HG02759 (cell line): ENCODE measurements at regions not wholly inside any gene's neighbourhood (a gene's known extent, or its start where the extent isn't known, plus 50 kb on each side); places are given as distances from the start of the nearest gene placed in this dataset.

ENCODE experiments used
- ATAC-seq: cut with Tn5 transposase; IDR thresholded peaks from one replicate; pipeline ENCODE4 v1.9.1; 2021; ENCODE audit warnings: mild to moderate bottlenecking, moderate library complexity; ENCODE audit not compliant: unreplicated experiment

- no peak for ATAC-seq
Observed at GRCh38 chr6:4311976-4312860, 176.8 kb upstream of the ECI2 start.

- no peak for ATAC-seq
Observed at GRCh38 chr6:4309540-4309939, 174.2 kb upstream of the ECI2 start.

- no peak for ATAC-seq
Observed at GRCh38 chr6:4308364-4308763, 173.0 kb upstream of the ECI2 start.

- no peak for ATAC-seq
Observed at GRCh38 chr6:4304927-4305455, 169.6 kb upstream of the ECI2 start.

- ATAC-seq = no peak
Observed at GRCh38 chr6:4303638-4304037, 168.3 kb upstream of the ECI2 start.

- no peak for ATAC-seq
Observed at GRCh38 chr6:4302524-4302923, 167.1 kb upstream of the ECI2 start.

GRCh38 chr6:4301871-4302270 is 166.5 kb upstream of the ECI2 start:
- ATAC-seq = no peak

GRCh38 chr6:4300917-4301316 is 165.5 kb upstream of the ECI2 start:
- ATAC-seq = no peak

- ATAC-seq = no peak
Observed at GRCh38 chr6:4299476-4299875, 164.1 kb upstream of the ECI2 start.

- no peak for ATAC-seq
Observed at GRCh38 chr6:4297348-4297747, 162.0 kb upstream of the ECI2 start.

GRCh38 chr6:4296552-4296951 is 161.2 kb upstream of the ECI2 start:
- no peak for ATAC-seq

GRCh38 chr6:4295783-4296155 is 160.4 kb upstream of the ECI2 start:
- ATAC-seq = no peak

- no peak for ATAC-seq
Observed at GRCh38 chr6:4295058-4295782, 159.8 kb upstream of the ECI2 start.

- ATAC-seq = no peak
Observed at GRCh38 chr6:4294636-4295035, 159.3 kb upstream of the ECI2 start.

- ATAC-seq = no peak
Observed at GRCh38 chr6:4291453-4292403, 156.4 kb upstream of the ECI2 start.

GRCh38 chr6:4289770-4290320 is 154.5 kb upstream of the ECI2 start:
- ATAC-seq = no peak

- ATAC-seq = no peak
Observed at GRCh38 chr6:4287811-4288244, 152.5 kb upstream of the ECI2 start.

- no peak for ATAC-seq
Observed at GRCh38 chr6:4287372-4287771, 152.0 kb upstream of the ECI2 start.

- ATAC-seq = no peak
Observed at GRCh38 chr6:4282926-4283325, 147.6 kb upstream of the ECI2 start.
